K562 (cell line): ENCODE measurements at regions not wholly inside any gene's neighbourhood (a gene's known extent, or its start where the extent isn't known, plus 50 kb on each side); places are given as distances from the start of the nearest gene placed in this dataset.

Source experiments
- ATAC-seq: fragments of 200-7000 bp; cut with Tn5 transposase; 3 replicates; pipeline ENCODE4 v1.9.1; 2020; ENCODE audit warnings: moderate library complexity
- BruUV-seq: library from RNA; stranded (reverse); fragments of 400-500 nt; replicated peaks from 2 replicates; lab custom pipeline; 2021; lab: Mats Ljungman, UMichigan
- CTCF ChIA-PET: fragments of 300-600 bp; formaldehyde crosslinking; extraction: SDS; loops from one replicate; lab custom pipeline; 2021; ENCODE audit warnings: low intra/inter-chr PET ratio; lab: Yijun Ruan, JAX
- POLR2A ChIA-PET: fragments of 300-600, 350-650 bp; sonication (Branson Sonifier 250); formaldehyde crosslinking; extraction: SDS; loops from one replicate; lab custom pipeline; 2021; ENCODE audit warnings: antibody characterized with exemption, inconsistent platforms; lab: Yijun Ruan, JAX
- DNase-seq, 4 experiments: peaks; one replicate each; pipeline versions ENCODE4 v3.0.0 to v3.0.0-alpha.2; 2011 to 2018; ENCODE audit warnings: low spot score in 3 of 4, mixed read lengths in 3 of 4; ENCODE audit errors: extremely low read depth in 1 of 4
- FAIRE-seq: peaks from 2 replicates; lab custom pipeline; 2011; peaks lifted over from hg19 to GRCh38; lab: Jason Lieb, UNC
- H2AFZ ChIP-seq: 2 replicates; pipeline ENCODE4 v1.6.0; 2011; ENCODE audit warnings: low read depth, low read length, control low read depth, inconsistent platforms
- H3K27ac ChIP-seq: fragments of 200-600 bp; 3 replicates; pipeline ENCODE4 v1.8.0; 2011; ENCODE audit warnings: low read depth, mild to moderate bottlenecking, control low read depth, inconsistent platforms, low read length, moderate library complexity, mixed read lengths; ENCODE audit errors: extremely low read depth
- H3K27me3 ChIP-seq, 2 experiments: fragments of 300-600 bp in 1 of 2; 2 replicates in 1 of 2; 3 replicates in 1 of 2; pipeline versions ENCODE4 v1.6.0 to v1.8.0; 2011; ENCODE audit warnings: inconsistent platforms in 2 of 2, low read length in 2 of 2, mild to moderate bottlenecking in 1 of 2, mixed read lengths in 1 of 2, moderate library complexity in 1 of 2; ENCODE audit not compliant: control insufficient read depth in 2 of 2, insufficient read depth in 2 of 2
- H3K36me3 ChIP-seq: fragments of 300-600 bp; 3 replicates; pipeline ENCODE4 v1.8.0; 2011; ENCODE audit warnings: mild to moderate bottlenecking, low read length, inconsistent platforms; ENCODE audit not compliant: control insufficient read depth, insufficient read depth
- H3K4me1 ChIP-seq, 2 experiments: fragments of 200-600 bp in 1 of 2; replicated peaks in 1 of 2; 2 replicates in 1 of 2; 3 replicates in 1 of 2; pipeline versions ENCODE4 v1.5.1 to v1.8.0; 2011; ENCODE audit warnings: inconsistent platforms in 2 of 2, low read length in 2 of 2, mild to moderate bottlenecking in 1 of 2, mixed read lengths in 1 of 2, moderate library complexity in 1 of 2; ENCODE audit not compliant: control insufficient read depth in 2 of 2, insufficient read depth in 2 of 2
- H3K4me2 ChIP-seq: 2 replicates; pipeline ENCODE4 v1.6.1; 2011; ENCODE audit warnings: low read length, control low read depth, inconsistent platforms, mixed read lengths; ENCODE audit not compliant: insufficient read depth
- H3K4me3 ChIP-seq: fragments of 200-600 bp; sonication (generic), shearing (Covaris generic); 2 replicates; pipeline ENCODE4 v1.5.1; 2016; ENCODE audit warnings: control low read depth, inconsistent platforms
- H3K79me2 ChIP-seq: fragments of 200-600 bp; 3 replicates; pipeline ENCODE4 v1.8.0; 2011; ENCODE audit warnings: low read length, inconsistent platforms; ENCODE audit not compliant: control insufficient read depth, insufficient read depth
- H3K9ac ChIP-seq, 2 experiments: 2 replicates each; pipeline versions ENCODE4 v1.6.0 to v1.6.1; 2011; ENCODE audit warnings: low read depth in 2 of 2, low read length in 2 of 2, control low read depth in 1 of 2, inconsistent platforms in 1 of 2, mild to moderate bottlenecking in 1 of 2, mixed read lengths in 1 of 2; ENCODE audit not compliant: insufficient read depth in 1 of 2
- H3K9me1 ChIP-seq: one replicate; pipeline ENCODE4 v1.6.0; 2011; ENCODE audit warnings: inconsistent platforms, mild to moderate bottlenecking, low read length, moderate library complexity; ENCODE audit not compliant: control insufficient read depth, insufficient read depth
- H3K9me3 ChIP-seq: replicated peaks from 2 replicates; pipeline ENCODE4 v1.5.1; 2011; ENCODE audit warnings: low read depth, low read length, inconsistent platforms; ENCODE audit not compliant: control insufficient read depth, insufficient read depth
- H4K20me1 ChIP-seq: replicated peaks from 2 replicates; pipeline ENCODE4 v1.6.1; 2011; ENCODE audit warnings: low read length, inconsistent platforms, mixed read lengths; ENCODE audit not compliant: control insufficient read depth, insufficient read depth
- BACH1 ChIP-seq: fragments of 200-800 bp; sonication (Bioruptor generic); IDR thresholded peaks from 2 replicates; pipeline ENCODE4 v1.6.1; 2016; ENCODE audit warnings: missing genetic modification characterization, missing compliant biosample characterization
- CHD1 ChIP-seq: fragments of 200-600 bp; sonication (generic); IDR thresholded peaks from one replicate; pipeline ENCODE4 v1.6.1; 2012; ENCODE audit warnings: mild to moderate bottlenecking, moderate library complexity, low read length, inconsistent platforms
- EGR1 ChIP-seq: fragments of 450-650 bp; conservative IDR thresholded peaks from 2 replicates; pipeline ENCODE4 v1.6.1; 2017; ENCODE audit warnings: mild to moderate bottlenecking
- ETS2 ChIP-seq: IDR thresholded peaks from 2 replicates; pipeline ENCODE4 v1.6.1; 2016; ENCODE audit warnings: borderline replicate concordance, missing genetic modification characterization, mild to moderate bottlenecking, moderate library complexity, missing compliant biosample characterization; ENCODE audit not compliant: poor library complexity, severe bottlenecking
- HOMEZ ChIP-seq: fragments of 250-450 bp; sonication (Bioruptor Pico); IDR thresholded peaks from 2 replicates; pipeline ENCODE4 v1.4.0; 2020; ENCODE audit warnings: mild to moderate bottlenecking, moderate library complexity
- NFATC3 ChIP-seq: fragments of 450-650 bp; IDR thresholded peaks from 2 replicates; pipeline ENCODE4 v1.6.1; 2017; ENCODE audit warnings: mild to moderate bottlenecking
- NR2C1 ChIP-seq, 2 experiments: fragments of 450-650 bp; IDR thresholded peaks; 2 replicates each; pipeline ENCODE4 v1.6.1; 2017; ENCODE audit warnings: mild to moderate bottlenecking in 2 of 2, antibody characterized with exemption in 1 of 2, inconsistent platforms in 1 of 2, missing compliant biosample characterization in 1 of 2, missing genetic modification characterization in 1 of 2
- SIRT6 ChIP-seq: IDR thresholded peaks from one replicate; pipeline ENCODE4 v1.6.1; 2012; ENCODE audit warnings: low read depth, mild to moderate bottlenecking, control low read depth, inconsistent platforms, low read length, moderate library complexity
- TSC22D4 ChIP-seq: fragments of 450-650 bp; IDR thresholded peaks from 2 replicates; pipeline ENCODE4 v1.6.1; 2016; ENCODE audit warnings: missing genetic modification characterization, missing biosample characterization, control low read depth
- ZNF3 ChIP-seq: fragments of 250-450 bp; sonication (Bioruptor Pico); IDR thresholded peaks from 2 replicates; pipeline ENCODE4 v1.5.0; 2021; ENCODE audit warnings: mild to moderate bottlenecking, moderate library complexity
- ZNF444 ChIP-seq: fragments of 250-450 bp; sonication (Bioruptor Pico); IDR thresholded peaks from 2 replicates; pipeline ENCODE4 v1.4.0; 2020; ENCODE audit warnings: mild to moderate bottlenecking, moderate library complexity
- ZNF778 ChIP-seq: fragments of 450-650 bp; formaldehyde crosslinking; IDR thresholded peaks from 2 replicates; pipeline ENCODE4 v1.4.0; 2020; ENCODE audit warnings: mild to moderate bottlenecking, moderate library complexity
- WGBS: fragments of 100-300 bp; shearing (Covaris generic); methylation state at CpG from one replicate; pipeline ENCODE4 v1.1.6; 2016; ENCODE audit warnings: low coverage, mixed read lengths; ENCODE audit not compliant: insufficient coverage; ENCODE audit errors: missing lambda C conversion rate; 5-methylcytosine and 5-hydroxymethylcytosine counted together
- in situ Hi-C: fragments of 300-500 bp; cut with MboI; formaldehyde crosslinking; loops from 4 replicates; pipeline ENCODE4 v1.15.0; 2018; ENCODE audit warnings: inconsistent platforms, mixed read lengths
- intact Hi-C: fragments of 100-400 bp; cut with micrococcal nuclease; formaldehyde crosslinking; loops from 2 replicates; pipeline ENCODE4 v1.14.2; 2022

DNA sequence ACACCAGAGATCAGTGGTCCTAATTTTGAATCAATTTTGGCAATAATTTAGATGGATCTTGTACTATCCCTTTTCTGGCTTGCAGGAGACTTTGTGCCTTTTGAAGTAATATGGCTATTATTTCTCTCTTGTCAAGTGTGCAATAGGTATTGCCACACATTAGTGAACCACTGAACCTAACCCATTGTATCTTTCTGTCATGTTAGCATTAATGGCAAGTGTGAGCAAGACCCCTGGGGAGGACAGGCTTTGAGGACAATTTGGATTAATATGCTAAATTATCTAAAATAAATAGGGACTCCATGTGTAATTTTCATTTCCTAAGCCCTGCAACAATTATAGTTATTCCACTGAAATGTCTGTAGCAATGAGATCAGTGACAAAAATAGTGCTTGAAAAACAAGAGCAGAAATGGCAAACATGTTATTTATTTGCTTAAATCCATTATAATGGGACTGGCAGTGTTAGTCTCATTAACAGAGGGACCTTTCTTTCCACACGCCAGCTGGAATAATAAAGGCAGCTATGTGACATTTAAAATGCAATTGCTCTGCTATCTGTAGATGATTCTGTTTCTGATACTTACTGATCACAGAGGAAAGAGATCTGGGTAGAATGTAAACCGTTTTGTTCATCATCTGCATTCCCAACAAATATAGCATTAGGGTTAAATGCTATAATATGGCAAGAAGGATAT is 753.3 kb upstream of the ZNF608 start:
- TF ChIP-seq ZNF778 (no peak), NR2C1 (IDR thresholded peaks at IDR 0.05) (no peak), NR2C1 (tag; IDR thresholded peaks at IDR 0.05) (no peak), CHD1 (no peak), SIRT6 (no peak), ETS2 (tag) (no peak), NFATC3 (no peak), EGR1 (no peak), HOMEZ (CRISPR knock-in tag) (no peak), BACH1 (tag) (no peak), ZNF3 (CRISPR knock-in tag) (no peak), ZNF444 (no peak), TSC22D4 (tag) (no peak)
- Histone ChIP-seq H3K79me2 (no peaks in the 10 kb centered on the region), H3K4me3 (no peak overlapping the region), H4K20me1 (no peaks in the 10 kb centered on the region), H3K27ac (no peak overlapping the region), H3K4me2 (no peak overlapping the region), H2AFZ (no peak overlapping the region), H3K9ac (no peak overlapping the region), H3K9me1 (no peaks in the 10 kb centered on the region), H3K36me3 (no peaks in the 10 kb centered on the region), H3K9me3 (no peaks in the 10 kb centered on the region), H3K27me3 (no peaks in the 10 kb centered on the region), H3K4me1 (no peaks in the 10 kb centered on the region)
- intact Hi-C loops (no loop called here), in situ Hi-C loops (no loop called here)
- DNase-seq (no peak), FAIRE-seq (no peak), ATAC-seq (no peak)
- ChIA-PET CTCF (no interaction called here), POLR2A (no interaction called here)
- WGBS = 0% methylated on average over 2 of the region's 2 CpGs
- BruUV-seq = no TSS peak
